ENCODE measurements at regions not wholly inside any gene's neighbourhood (a gene's known extent, or its start where the extent isn't known, plus 50 kb on each side); places are given as distances from the start of the nearest gene placed in this dataset.
"Not testable (repeated sequence)": the region's sequence is repeated elsewhere in the genome, so short reads cannot be mapped to it uniquely, and the experiment has no call there.

GRCh38 chr6:21757392-21757791 is 163.8 kb downstream of the SOX4 start:
- not testable (repeated sequence) for TF ChIP-seq CTCF (IDR thresholded peaks at IDR 0.05; ENCODE audit: low read length); EZH2 (optimal IDR thresholded peaks at IDR 0.05; ENCODE audit: low read depth, low read length); EZH2phosphoT487 (IDR thresholded peaks at IDR 0.05; ENCODE audit: low read length)

All from MM.1S (cell line).